K562 (cell line): ENCODE measurements at regions not wholly inside any gene's neighbourhood (a gene's known extent, or its start where the extent isn't known, plus 50 kb on each side); places are given as distances from the start of the nearest gene placed in this dataset.

ENCODE experiments used
- ATAC-seq: fragments of 200-7000 bp; cut with Tn5 transposase; 3 replicates; pipeline ENCODE4 v1.9.1; 2020; ENCODE audit warnings: moderate library complexity
- BruUV-seq: library from RNA; stranded (reverse); fragments of 400-500 nt; replicated peaks from 2 replicates; lab custom pipeline; 2021; lab: Mats Ljungman, UMichigan
- CTCF ChIA-PET: fragments of 300-600 bp; formaldehyde crosslinking; extraction: SDS; loops from one replicate; lab custom pipeline; 2021; ENCODE audit warnings: low intra/inter-chr PET ratio; lab: Yijun Ruan, JAX
- POLR2A ChIA-PET: fragments of 300-600, 350-650 bp; sonication (Branson Sonifier 250); formaldehyde crosslinking; extraction: SDS; loops from one replicate; lab custom pipeline; 2021; ENCODE audit warnings: antibody characterized with exemption, inconsistent platforms; lab: Yijun Ruan, JAX
- DNase-seq, 4 experiments: peaks; one replicate each; pipeline versions ENCODE4 v3.0.0 to v3.0.0-alpha.2; 2011 to 2018; ENCODE audit warnings: low spot score in 3 of 4, mixed read lengths in 3 of 4; ENCODE audit errors: extremely low read depth in 1 of 4
- FAIRE-seq: peaks from 2 replicates; lab custom pipeline; 2011; peaks lifted over from hg19 to GRCh38; lab: Jason Lieb, UNC
- H2AFZ ChIP-seq: 2 replicates; pipeline ENCODE4 v1.6.0; 2011; ENCODE audit warnings: low read depth, low read length, control low read depth, inconsistent platforms
- H3K27ac ChIP-seq: fragments of 200-600 bp; 3 replicates; pipeline ENCODE4 v1.8.0; 2011; ENCODE audit warnings: low read depth, mild to moderate bottlenecking, control low read depth, inconsistent platforms, low read length, moderate library complexity, mixed read lengths; ENCODE audit errors: extremely low read depth
- H3K27me3 ChIP-seq, 2 experiments: fragments of 300-600 bp in 1 of 2; 2 replicates in 1 of 2; 3 replicates in 1 of 2; pipeline versions ENCODE4 v1.6.0 to v1.8.0; 2011; ENCODE audit warnings: inconsistent platforms in 2 of 2, low read length in 2 of 2, mild to moderate bottlenecking in 1 of 2, mixed read lengths in 1 of 2, moderate library complexity in 1 of 2; ENCODE audit not compliant: control insufficient read depth in 2 of 2, insufficient read depth in 2 of 2
- H3K36me3 ChIP-seq: fragments of 300-600 bp; 3 replicates; pipeline ENCODE4 v1.8.0; 2011; ENCODE audit warnings: mild to moderate bottlenecking, low read length, inconsistent platforms; ENCODE audit not compliant: control insufficient read depth, insufficient read depth
- H3K4me1 ChIP-seq, 2 experiments: fragments of 200-600 bp in 1 of 2; replicated peaks in 1 of 2; 2 replicates in 1 of 2; 3 replicates in 1 of 2; pipeline versions ENCODE4 v1.5.1 to v1.8.0; 2011; ENCODE audit warnings: inconsistent platforms in 2 of 2, low read length in 2 of 2, mild to moderate bottlenecking in 1 of 2, mixed read lengths in 1 of 2, moderate library complexity in 1 of 2; ENCODE audit not compliant: control insufficient read depth in 2 of 2, insufficient read depth in 2 of 2
- H3K4me2 ChIP-seq: 2 replicates; pipeline ENCODE4 v1.6.1; 2011; ENCODE audit warnings: low read length, control low read depth, inconsistent platforms, mixed read lengths; ENCODE audit not compliant: insufficient read depth
- H3K4me3 ChIP-seq: fragments of 200-600 bp; sonication (generic), shearing (Covaris generic); 2 replicates; pipeline ENCODE4 v1.5.1; 2016; ENCODE audit warnings: control low read depth, inconsistent platforms
- H3K79me2 ChIP-seq: fragments of 200-600 bp; 3 replicates; pipeline ENCODE4 v1.8.0; 2011; ENCODE audit warnings: low read length, inconsistent platforms; ENCODE audit not compliant: control insufficient read depth, insufficient read depth
- H3K9ac ChIP-seq, 2 experiments: 2 replicates each; pipeline versions ENCODE4 v1.6.0 to v1.6.1; 2011; ENCODE audit warnings: low read depth in 2 of 2, low read length in 2 of 2, control low read depth in 1 of 2, inconsistent platforms in 1 of 2, mild to moderate bottlenecking in 1 of 2, mixed read lengths in 1 of 2; ENCODE audit not compliant: insufficient read depth in 1 of 2
- H3K9me1 ChIP-seq: one replicate; pipeline ENCODE4 v1.6.0; 2011; ENCODE audit warnings: inconsistent platforms, mild to moderate bottlenecking, low read length, moderate library complexity; ENCODE audit not compliant: control insufficient read depth, insufficient read depth
- H3K9me3 ChIP-seq: replicated peaks from 2 replicates; pipeline ENCODE4 v1.5.1; 2011; ENCODE audit warnings: low read depth, low read length, inconsistent platforms; ENCODE audit not compliant: control insufficient read depth, insufficient read depth
- H4K20me1 ChIP-seq: replicated peaks from 2 replicates; pipeline ENCODE4 v1.6.1; 2011; ENCODE audit warnings: low read length, inconsistent platforms, mixed read lengths; ENCODE audit not compliant: control insufficient read depth, insufficient read depth
- ADNP ChIP-seq: fragments of 200-800 bp; sonication (Bioruptor generic); IDR thresholded peaks from 2 replicates; pipeline ENCODE4 v1.6.1; 2016; ENCODE audit warnings: missing genetic modification characterization, missing compliant biosample characterization
- CBX8 ChIP-seq: fragments of 200-600 bp; sonication (generic); IDR thresholded peaks from 2 replicates; pipeline ENCODE4 v1.6.1; 2012; ENCODE audit warnings: borderline replicate concordance, mixed run types, low read depth, mild to moderate bottlenecking, moderate library complexity, mixed read lengths, low read length, control low read depth, inconsistent platforms; ENCODE audit not compliant: poor library complexity, severe bottlenecking; ENCODE audit errors: extremely low read depth
- CHD4 ChIP-seq: fragments of 200-600 bp; sonication (generic); IDR thresholded peaks from 3 replicates; pipeline ENCODE4 v1.6.1; 2012; ENCODE audit warnings: low read depth, mild to moderate bottlenecking, mixed read lengths, low read length, inconsistent platforms; ENCODE audit not compliant: insufficient read depth, insufficient replicate concordance, poor library complexity, severe bottlenecking
- ELF2 ChIP-seq: fragments of 250-450 bp; sonication (Bioruptor Pico); IDR thresholded peaks from 2 replicates; pipeline ENCODE4 v1.5.0; 2021; ENCODE audit warnings: mild to moderate bottlenecking
- FOXK2 ChIP-seq, 2 experiments: fragments of 450-650 bp; IDR thresholded peaks in 1 of 2; conservative IDR thresholded peaks in 1 of 2; 2 replicates each; pipeline ENCODE4 v1.6.1; 2016; ENCODE audit warnings: low read depth in 2 of 2, mild to moderate bottlenecking in 1 of 2
- REST ChIP-seq, 2 experiments: fragments of 450-650 bp; formaldehyde crosslinking in 1 of 2; IDR thresholded peaks; 2 replicates each; pipeline versions ENCODE4 v1.4.0 to v1.6.1; 2014 to 2020; ENCODE audit warnings: mild to moderate bottlenecking in 2 of 2, borderline replicate concordance in 1 of 2, low read depth in 1 of 2
- TCFL5 ChIP-seq: fragments of 250-450 bp; sonication (Bioruptor Pico); conservative IDR thresholded peaks from 2 replicates; pipeline ENCODE4 v1.6.1; 2021; ENCODE audit warnings: mild to moderate bottlenecking, moderate library complexity, matching md5 sums
- ZNF146 ChIP-seq: IDR thresholded peaks from one replicate; pipeline ENCODE4 v1.6.1; 2018; ENCODE audit warnings: missing compliant biosample characterization; ENCODE audit not compliant: unreplicated experiment
- WGBS: fragments of 100-300 bp; shearing (Covaris generic); methylation state at CpG from one replicate; pipeline ENCODE4 v1.1.6; 2016; ENCODE audit warnings: low coverage, mixed read lengths; ENCODE audit not compliant: insufficient coverage; ENCODE audit errors: missing lambda C conversion rate; 5-methylcytosine and 5-hydroxymethylcytosine counted together
- in situ Hi-C: fragments of 300-500 bp; cut with MboI; formaldehyde crosslinking; loops from 4 replicates; pipeline ENCODE4 v1.15.0; 2018; ENCODE audit warnings: inconsistent platforms, mixed read lengths
- intact Hi-C: fragments of 100-400 bp; cut with micrococcal nuclease; formaldehyde crosslinking; loops from 2 replicates; pipeline ENCODE4 v1.14.2; 2022
- TF ChIP-seq, protein P1 (sequence below): fragments of 450-650 bp; formaldehyde crosslinking; IDR thresholded peaks from 2 replicates; pipeline ENCODE4 v1.4.0; 2020; ENCODE audit warnings: mild to moderate bottlenecking, moderate library complexity

- no peaks in the 10 kb centered on the region for H3K79me2 ChIP-seq
- in situ Hi-C loops (loop anchor here (25.0 kb wide), 1 partner anchor 425 kb away; the partner anchor contains the start of gene ATXN7L3B), intact Hi-C loops (loop anchor here (1.0 kb wide), 4 partner anchors 205 to 425 kb away; partner anchors contain the start of gene ATXN7L3B)
- H4K20me1 ChIP-seq: no peaks in the 10 kb centered on the region
- ChIA-PET CTCF (interaction anchor here (0.6 to 1.6 kb wide), 5 partner anchors 20 to 305 kb away, joined by 3 to 9 read pairs (median 4); no protein-coding TSS in a partner anchor), POLR2A (interaction anchor here (0.7 kb wide), 2 partner anchors 299 to 1243 kb away, joined by 3 read pairs; no protein-coding TSS in a partner anchor)
- 17% methylated on average over 8 of the region's 8 CpGs for WGBS
- peak; percentile 96 for ATAC-seq
- no peaks in the 10 kb centered on the region for H3K4me1 ChIP-seq
- no peaks in the 10 kb centered on the region for H3K27me3 ChIP-seq
- BruUV-seq: no TSS peak
- no peak overlapping the region for H3K27ac ChIP-seq
- H3K9me1 ChIP-seq: no peaks in the 10 kb centered on the region
- peak; percentile 75 for FAIRE-seq
- no peak overlapping the region for H3K9ac ChIP-seq
- DNase-seq: peak in 2 of 4 experiments; percentile 7 to 67
- no peaks in the 10 kb centered on the region for H3K36me3 ChIP-seq
- H3K9me3 ChIP-seq: no peaks in the 10 kb centered on the region
- H2AFZ ChIP-seq: no peak overlapping the region
- H3K4me2 ChIP-seq: no peak overlapping the region
- H3K4me3 ChIP-seq: no peak overlapping the region
- TF ChIP-seq CBX8 (no peak), TCFL5 (CRISPR knock-in tag) (no peak), REST (IDR thresholded peaks at IDR 0.05; ENCODE audit: borderline replicate concordance) (peak; percentile 75; the same call in 1 of the 2 replicates), REST (CRISPR knock-in tag; IDR thresholded peaks at IDR 0.05; ENCODE audit: low read depth) (no peak), FOXK2 (conservative IDR thresholded peaks at IDR 0.05 in 1 of 2, IDR thresholded peaks at IDR 0.05 in 1 of 2; ENCODE audit: low read depth in 2 of 2) (peak in 1 of 2 experiments; percentile 35; a peak in 1 of 4 replicates), ELF2 (CRISPR knock-in tag) (no peak), ZNF146 (CRISPR knock-in tag) (no peak), CHD4 (no peak), ADNP (tag) (no peak)
- TF ChIP-seq, protein P1, sequence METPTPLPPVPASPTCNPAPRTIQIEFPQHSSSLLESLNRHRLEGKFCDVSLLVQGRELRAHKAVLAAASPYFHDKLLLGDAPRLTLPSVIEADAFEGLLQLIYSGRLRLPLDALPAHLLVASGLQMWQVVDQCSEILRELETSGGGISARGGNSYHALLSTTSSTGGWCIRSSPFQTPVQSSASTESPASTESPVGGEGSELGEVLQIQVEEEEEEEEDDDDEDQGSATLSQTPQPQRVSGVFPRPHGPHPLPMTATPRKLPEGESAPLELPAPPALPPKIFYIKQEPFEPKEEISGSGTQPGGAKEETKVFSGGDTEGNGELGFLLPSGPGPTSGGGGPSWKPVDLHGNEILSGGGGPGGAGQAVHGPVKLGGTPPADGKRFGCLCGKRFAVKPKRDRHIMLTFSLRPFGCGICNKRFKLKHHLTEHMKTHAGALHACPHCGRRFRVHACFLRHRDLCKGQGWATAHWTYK: no peak
These were observed 425.8 kb upstream of the ATXN7L3B start for GRCh38 chr12:74111688-74112360.
